ENCODE measurements at regions not wholly inside any gene's neighbourhood (a gene's known extent, or its start where the extent isn't known, plus 50 kb on each side); places are given as distances from the start of the nearest gene placed in this dataset.

- Histone ChIP-seq H3K4me1 (ENCODE audit: control insufficient read depth, extremely low read depth, insufficient read depth, low read length) (no peaks in the 10 kb centered on the region), H3K79me2 (ENCODE audit: control insufficient read depth, insufficient read depth, low read length) (no peaks in the 10 kb centered on the region), H3K9me3 (replicated peaks; ENCODE audit: control insufficient read depth, insufficient read depth, low read length) (no peaks in the 10 kb centered on the region), H3K9me1 (replicated peaks; ENCODE audit: control insufficient read depth, extremely low read depth, insufficient read depth, low read length) (no peaks in the 10 kb centered on the region), H3K4me2 (ENCODE audit: insufficient read depth, low read length) (no peak overlapping the region), H4K20me1 (replicated peaks; ENCODE audit: control insufficient read depth, extremely low read depth, insufficient read depth, low read length) (no peaks in the 10 kb centered on the region), H3K4me3 (replicated peaks in 1 of 3; ENCODE audit: insufficient read depth in 1 of 3, low read depth in 1 of 3, low read length in 3 of 3) (no peak overlapping the region), H2AFZ (ENCODE audit: low read depth, low read length) (no peak overlapping the region), H3K9ac (replicated peaks; ENCODE audit: extremely low read depth, insufficient read depth, low read length) (no peak overlapping the region), H3K27me3 (ENCODE audit: control insufficient read depth in 2 of 2, insufficient read depth in 2 of 2, low read length in 2 of 2) (no peaks in the 10 kb centered on the region), H3K36me3 (ENCODE audit: control insufficient read depth in 2 of 2, extremely low read depth in 1 of 2, insufficient read depth in 2 of 2, low read length in 2 of 2) (no peaks in the 10 kb centered on the region), H3K27ac (ENCODE audit: insufficient read depth, low read depth, low read length) (no peak overlapping the region)
- no TSS peak for BruUV-seq (replicated peaks)
- dilution Hi-C loops (cut with MboI; ENCODE audit: extremely low pct_ligation_motif_present, low sequenced_read_pairs) (no loop called here), intact Hi-C loops (cut with micrococcal nuclease) (no loop called here)
- ChIA-PET POLR2A (no interaction called here), CTCF (interaction anchor here (0.8 to 1.6 kb wide), 2 partner anchors 18 to 35 kb away, joined by 3 read pairs; no protein-coding TSS in a partner anchor)
- DNase-seq (ENCODE audit: low read depth, low spot score), result no peak
- FAIRE-seq, result no peak
- TF ChIP-seq JUN (IDR thresholded peaks at IDR 0.05; ENCODE audit: borderline replicate concordance, insufficient read depth, insufficient read length, low read depth) (no peak), POLR2A (IDR thresholded peaks at IDR 0.05; ENCODE audit: low read depth, low read length) (no peak), FOS (IDR thresholded peaks at IDR 0.05; ENCODE audit: borderline replicate concordance, insufficient read depth, low read length) (no peak), CTCF (IDR thresholded peaks at IDR 0.05; ENCODE audit: extremely low read depth in 1 of 2, insufficient read depth in 1 of 2, low read depth in 1 of 2, low read length in 2 of 2) (no peak), MYC (IDR thresholded peaks at IDR 0.05; ENCODE audit: low read depth, low read length) (no peak), GATA2 (IDR thresholded peaks at IDR 0.05; ENCODE audit: insufficient read depth, insufficient read length, low read depth, low read length) (no peak), POLR2AphosphoS5 (IDR thresholded peaks at IDR 0.05; ENCODE audit: insufficient read depth, low read depth, low read length) (no peak), EZH2 (IDR thresholded peaks at IDR 0.05; ENCODE audit: borderline replicate concordance, low read depth, low read length, severe bottlenecking) (no peak), MAX (IDR thresholded peaks at IDR 0.05; ENCODE audit: insufficient read depth, insufficient read length) (no peak)
These were observed 75.2 kb downstream of the EOMES start for GRCh38 chr3:27646896-27647295.

Data from endothelial cell of umbilical vein (primary cell).